Inflammatory macrophage treated with lipopolysaccharide for 4 hours (primary cell): ENCODE measurements at regions not wholly inside any gene's neighbourhood (a gene's known extent, or its start where the extent isn't known, plus 50 kb on each side); places are given as distances from the start of the nearest gene placed in this dataset.
"Not testable (repeated sequence)": the region's sequence is repeated elsewhere in the genome, so short reads cannot be mapped to it uniquely, and the experiment has no call there.

ENCODE experiments used
- DNase-seq: peaks from one replicate; pipeline ENCODE4 v3.0.0-alpha.2; 2020

DNA sequence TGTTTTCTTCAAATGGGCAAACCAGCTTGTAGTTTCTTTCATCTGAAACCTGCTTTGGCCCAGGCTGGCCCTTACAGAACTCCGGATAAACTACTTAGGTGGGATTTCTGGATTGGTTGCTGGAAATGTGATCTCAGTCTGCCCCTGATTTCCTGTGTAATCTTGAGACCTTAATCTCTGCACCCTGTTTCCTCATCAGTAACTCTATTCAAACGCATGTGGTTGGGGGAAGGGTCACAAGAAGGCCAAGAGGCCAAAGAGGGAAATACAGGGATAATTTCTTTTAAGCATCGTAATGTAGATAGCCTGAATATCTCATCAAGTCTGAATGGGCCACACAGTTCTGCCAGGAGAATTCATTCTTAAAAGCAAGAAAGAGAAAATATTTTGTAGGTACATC lies 483.6 kb downstream of the LTN1 start:
- no peak for DNase-seq

DNA sequence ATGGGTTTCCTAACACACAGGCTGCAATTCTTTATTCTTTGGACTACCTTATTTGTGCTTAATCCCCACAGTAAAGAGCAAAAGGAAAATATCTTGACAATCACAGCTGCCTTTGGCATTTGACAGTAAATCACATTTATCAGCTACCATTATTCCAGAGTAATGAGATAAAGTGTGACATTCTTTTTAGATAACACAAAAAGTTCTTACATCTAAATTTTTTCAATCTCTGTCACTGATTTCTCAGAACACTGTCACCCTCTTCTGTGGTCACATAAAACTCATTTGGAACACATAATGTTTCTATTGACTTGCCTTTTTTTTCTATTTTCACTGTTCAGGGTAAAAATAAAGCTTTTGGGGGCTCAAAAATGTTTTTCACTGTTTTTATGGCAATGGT lies 484.6 kb downstream of the LTN1 start:
- DNase-seq: no peak

DNA sequence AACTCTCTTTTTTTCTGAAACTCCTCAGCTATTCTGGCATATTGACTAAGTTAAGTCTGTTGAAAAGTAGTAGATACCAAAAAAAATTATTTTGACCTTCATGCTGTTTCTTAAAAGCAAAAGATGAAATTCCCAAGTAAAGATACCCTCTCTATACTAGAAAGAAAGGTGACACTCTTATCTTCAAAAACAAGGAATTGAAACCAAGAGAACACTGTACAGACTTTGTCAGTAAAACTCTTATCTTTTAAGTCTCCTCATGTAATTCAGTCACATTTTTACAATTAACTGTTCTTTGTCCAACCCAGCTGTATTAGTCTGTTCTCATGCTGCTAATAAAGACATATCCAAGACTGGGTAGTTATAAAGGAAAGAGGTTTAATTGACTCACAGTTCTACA lies 496.2 kb downstream of the LTN1 start:
- no peak for DNase-seq

DNA sequence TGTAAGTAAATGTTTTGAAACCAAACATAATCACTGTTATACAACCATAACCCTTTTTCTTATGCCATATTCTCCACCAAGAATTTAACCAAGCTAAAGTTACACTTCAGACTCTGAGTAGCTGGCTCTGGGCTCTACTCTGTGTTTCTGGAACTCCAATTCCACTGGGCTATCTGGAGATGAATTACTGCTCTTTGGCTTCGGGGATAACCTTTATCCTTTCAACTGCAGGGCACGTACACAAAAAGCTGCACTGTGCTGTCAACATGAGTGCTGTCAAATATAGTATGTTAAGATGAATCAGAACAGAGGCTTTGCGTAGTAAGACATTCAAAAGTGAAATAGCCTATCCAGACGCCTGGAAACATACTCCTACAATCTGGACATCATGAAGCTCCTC lies 500.6 kb downstream of the LTN1 start:
- DNase-seq: no peak

- no peak for DNase-seq
These were observed 502.8 kb downstream of the LTN1 start for GRCh38 chr21:28489821-28490350.

DNA sequence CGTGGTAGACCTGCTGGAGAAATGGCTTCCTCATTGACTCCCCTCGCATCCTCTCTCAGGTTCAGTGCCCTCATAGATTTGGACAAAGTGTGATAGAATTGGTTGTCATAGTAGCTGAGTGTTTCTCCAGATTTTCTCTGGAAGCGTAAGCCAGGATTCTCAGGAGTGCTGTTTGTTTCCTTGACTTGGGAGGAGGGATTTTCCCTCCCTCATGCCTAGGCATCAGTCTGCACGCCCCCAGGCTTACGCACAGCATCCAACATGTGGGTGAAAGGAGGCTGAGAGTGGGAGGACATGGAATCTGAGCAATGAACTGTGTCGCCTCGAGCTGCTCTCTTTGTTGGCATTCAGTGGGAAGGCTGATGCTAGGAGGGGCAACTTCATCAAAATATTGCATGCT lies 503.5 kb downstream of the LTN1 start:
- DNase-seq: no peak

DNA sequence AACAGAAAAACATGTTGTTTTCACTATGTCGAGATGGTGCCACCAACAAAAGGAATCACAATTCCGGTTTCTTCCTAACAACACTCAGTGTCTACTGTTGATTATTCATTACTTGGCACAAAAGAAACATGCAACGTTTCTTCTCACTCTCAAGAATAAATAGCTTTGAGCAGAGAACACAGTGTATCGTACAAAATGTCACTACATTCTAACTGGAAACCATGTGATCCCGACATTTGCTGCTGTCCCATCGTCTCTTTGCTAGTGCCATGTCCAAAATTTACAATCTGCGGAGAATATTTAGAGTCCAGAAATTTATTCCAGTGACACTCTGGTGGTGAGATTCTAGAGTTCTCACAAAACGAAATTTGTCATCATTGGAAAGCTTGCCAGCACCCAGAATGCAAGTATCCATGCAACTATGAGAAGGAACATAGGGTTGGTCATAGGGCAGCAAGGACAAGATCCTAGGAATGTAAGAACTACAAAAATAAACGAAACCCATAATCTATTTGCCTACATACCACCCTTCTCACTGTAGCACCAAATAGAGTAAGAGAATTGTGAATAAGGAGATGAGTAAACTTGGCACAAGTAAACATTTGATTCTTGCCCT lies 505.1 kb downstream of the LTN1 start:
- no peak for DNase-seq

DNA sequence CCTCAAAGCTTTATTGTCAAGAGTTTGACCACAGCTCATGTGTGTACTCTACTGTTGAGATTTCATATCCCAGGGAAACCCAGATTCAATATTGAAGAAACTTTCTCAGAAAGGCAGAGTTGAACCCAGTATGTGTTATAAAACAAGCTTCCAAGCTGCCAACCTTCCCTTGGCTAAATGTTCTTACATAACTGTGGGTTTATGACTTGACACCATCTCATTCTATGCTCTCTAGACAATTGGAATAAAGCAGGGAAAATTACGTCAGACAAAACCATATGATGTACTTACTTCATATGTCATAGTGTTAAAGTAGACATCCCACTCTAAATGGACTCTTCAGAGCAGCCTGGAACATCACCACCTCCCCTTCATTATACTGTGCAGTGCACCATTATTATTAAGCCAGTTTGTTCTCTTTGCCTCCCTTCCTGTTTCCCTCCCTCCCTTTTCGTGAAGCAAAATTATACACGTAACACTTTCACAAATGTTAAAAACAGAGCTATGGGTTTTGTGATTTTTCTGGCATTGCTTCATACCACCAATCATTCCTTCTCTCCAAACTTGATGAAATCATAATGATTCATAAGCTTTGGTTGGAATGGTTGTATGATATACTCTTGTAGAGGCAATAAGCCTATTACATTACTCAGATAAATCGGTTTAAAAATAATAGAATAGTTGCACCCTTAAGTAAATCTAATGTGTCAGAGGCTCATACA lies 507.2 kb downstream of the LTN1 start:
- no peak for DNase-seq

DNA sequence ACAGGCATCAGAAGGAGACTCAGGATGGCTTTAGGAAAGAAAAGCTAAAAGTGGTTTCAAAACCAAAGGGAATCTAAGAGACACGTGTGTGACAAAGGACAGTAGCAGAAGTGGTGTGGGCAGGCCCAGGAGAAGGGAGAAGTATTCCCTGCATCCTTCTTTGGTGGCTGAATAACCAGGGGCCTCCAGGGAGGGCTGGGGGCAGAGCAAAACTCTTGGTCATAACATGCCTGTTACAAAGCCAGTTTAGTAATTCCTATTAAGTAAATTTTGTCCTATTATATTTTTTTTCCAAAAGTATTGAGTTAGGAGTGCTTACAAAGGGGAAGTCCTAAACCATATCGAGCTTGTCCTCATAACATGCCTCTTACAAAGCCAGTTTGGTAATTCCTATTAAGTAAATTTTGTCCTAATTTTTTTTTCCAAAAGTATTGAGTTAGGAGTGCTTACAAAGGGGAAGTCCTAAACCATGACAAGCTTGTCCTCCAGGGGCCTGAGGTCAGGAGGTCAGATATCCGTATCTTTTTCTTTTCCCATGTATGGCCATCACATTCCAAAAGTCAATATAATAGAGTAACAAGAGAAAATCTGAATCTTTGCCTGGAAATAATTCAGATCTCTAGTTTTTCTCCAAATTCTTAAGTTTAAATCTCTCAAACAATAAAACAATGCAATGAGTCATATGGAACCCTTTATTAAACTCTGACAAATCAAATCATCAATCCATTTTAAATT lies 509.2 kb downstream of the LTN1 start:
- DNase-seq: no peak

DNA sequence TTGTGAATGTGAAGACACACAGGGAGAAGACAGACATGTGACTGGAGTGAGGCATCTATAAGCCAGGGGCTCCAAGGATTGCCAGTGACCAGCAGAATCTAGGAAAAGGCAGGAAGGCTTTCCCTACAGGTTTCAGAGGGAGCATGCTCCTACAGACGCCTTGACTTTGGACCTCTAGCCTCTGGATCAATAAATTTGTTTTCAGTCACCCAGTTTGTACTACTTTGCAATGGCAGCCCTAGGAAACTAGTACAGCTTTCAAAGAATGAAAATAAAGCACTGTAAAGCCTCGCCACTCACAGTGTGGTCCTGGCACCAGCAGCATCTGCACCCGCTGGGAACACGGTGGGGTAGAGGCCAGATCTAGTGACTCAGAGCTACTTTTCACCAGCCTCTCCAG lies 510.0 kb downstream of the LTN1 start:
- no peak for DNase-seq

DNA sequence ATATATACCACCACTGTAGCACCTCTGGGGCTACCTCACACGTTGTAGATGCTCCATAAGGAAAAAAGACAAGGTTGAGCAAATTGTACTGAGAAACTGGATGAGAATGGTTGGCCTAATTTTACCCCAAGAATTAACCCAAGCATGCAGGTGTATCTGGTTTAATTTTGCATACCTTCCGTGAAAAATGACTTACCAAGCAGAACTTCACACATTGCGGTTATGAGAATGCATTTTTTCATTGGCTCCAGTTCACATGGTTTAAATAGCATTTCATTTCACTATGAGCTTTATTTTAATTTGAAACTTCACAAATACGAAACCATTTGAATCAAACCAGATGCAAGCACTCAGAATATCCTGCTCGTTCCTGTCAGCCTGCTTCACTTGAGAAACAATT lies 512.2 kb downstream of the LTN1 start:
- DNase-seq: no peak

DNA sequence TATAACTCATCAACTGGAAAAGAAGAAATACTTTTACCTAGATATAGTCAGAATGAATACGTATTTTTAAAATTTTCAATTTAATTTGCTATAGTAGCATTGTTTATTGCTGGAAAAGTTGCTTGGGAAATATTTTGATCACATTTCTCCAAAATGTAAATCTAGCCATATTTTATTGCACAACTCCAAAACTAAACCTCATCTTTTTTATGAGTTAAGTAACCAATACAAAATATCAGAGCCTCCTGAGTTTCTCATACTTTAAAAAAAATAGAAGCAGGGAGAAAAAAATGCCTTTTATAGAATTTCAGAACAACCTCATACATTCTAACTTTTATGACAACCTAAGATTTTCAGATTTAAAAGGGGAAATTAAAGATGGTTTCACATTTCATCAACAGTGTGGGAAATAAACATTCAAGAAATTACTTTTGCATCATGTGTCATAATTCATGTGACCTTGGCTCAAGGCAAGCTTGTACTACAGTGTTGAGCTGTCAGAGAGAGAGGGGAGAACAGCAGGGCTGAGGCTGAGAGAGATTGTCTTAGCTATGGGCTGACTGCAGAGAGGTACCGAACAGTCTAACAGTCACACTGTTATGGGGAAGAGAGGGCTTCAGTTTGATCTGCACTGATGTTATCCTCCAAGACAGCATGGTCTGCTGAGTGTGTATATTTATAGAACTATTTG lies 519.0 kb downstream of the LTN1 start:
- DNase-seq: peak; percentile 15

DNA sequence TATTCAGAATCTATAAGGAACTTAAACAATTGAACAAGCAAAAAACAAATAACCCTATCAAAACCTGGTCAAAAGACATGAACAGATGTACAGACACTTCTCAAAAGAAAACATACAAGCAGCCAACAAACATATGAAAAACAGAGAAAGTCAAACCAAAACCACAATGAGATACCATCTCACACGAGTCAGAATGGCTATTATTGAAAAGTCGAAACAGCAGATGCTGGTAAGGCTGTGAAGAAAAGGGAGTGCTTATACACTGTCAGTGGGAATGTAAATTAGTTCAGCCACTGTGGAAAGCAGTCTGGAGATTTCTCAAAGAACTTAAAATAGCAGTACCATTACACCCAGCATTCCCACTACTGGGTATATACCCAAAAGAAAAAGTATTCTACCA lies 520.1 kb downstream of the LTN1 start:
- not testable (repeated sequence) for DNase-seq

DNA sequence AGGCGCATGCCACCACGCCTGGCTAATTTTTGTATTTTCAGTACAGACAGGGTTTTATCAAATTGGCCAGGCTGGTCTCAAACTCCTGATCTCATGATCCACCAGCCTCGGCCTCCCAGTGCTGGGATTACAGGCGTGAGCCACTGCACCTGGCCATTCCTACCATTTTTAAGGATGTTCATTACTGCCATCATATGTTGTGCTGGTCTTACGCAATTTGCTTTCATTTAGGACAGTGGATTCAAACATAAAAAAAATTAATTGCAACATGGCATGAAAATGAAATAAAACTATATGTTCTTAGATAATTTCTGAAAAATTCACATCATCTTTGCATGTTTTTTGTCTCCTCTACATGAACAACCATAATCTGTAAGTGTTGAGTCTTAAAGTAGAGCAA lies 527.7 kb downstream of the LTN1 start:
- no peak for DNase-seq

DNA sequence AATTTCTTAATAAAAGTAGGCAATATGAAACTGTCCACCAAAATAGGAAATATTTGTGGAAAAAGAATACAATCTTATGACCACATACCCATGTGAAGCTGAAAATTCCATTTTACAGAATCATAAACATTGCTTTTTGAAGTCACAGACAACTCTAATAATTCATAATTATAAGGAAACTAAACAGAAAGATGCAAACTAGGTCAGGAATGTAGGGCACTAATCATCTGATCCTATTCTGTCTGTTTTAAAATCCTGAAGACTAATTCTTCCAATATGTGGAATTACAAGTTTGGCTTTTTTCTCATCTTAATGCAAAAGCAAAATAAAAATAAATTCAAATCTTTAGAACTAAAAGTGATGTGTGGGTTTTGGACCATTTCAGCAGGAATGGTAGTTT lies 528.6 kb downstream of the LTN1 start:
- no peak for DNase-seq

- no peak for DNase-seq
These were observed 533.5 kb downstream of the LTN1 start for GRCh38 chr21:28459193-28459592.

GRCh38 chr21:28458446-28458845 lies 534.2 kb downstream of the LTN1 start:
- DNase-seq: peak; percentile 3

DNA sequence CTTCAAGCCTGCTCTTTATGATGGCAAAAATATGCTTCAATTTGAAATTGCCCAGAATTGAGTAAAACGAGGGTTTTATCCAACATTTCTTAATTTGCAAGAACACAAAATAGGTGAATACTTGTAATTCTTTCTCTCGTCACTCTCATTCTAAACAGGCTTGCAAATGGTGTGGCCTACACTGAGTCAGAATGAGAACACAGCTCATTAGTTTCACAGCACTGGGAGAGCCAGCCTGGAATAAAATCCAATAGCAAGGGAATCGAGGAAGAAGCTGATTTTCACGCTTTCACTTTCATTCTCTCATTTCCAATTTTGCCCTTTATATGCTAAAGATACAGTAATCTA lies 537.5 kb downstream of the LTN1 start:
- DNase-seq: no peak

- DNase-seq: no peak
These were observed 538.0 kb downstream of the LTN1 start for GRCh38 chr21:28454564-28455252.

DNA sequence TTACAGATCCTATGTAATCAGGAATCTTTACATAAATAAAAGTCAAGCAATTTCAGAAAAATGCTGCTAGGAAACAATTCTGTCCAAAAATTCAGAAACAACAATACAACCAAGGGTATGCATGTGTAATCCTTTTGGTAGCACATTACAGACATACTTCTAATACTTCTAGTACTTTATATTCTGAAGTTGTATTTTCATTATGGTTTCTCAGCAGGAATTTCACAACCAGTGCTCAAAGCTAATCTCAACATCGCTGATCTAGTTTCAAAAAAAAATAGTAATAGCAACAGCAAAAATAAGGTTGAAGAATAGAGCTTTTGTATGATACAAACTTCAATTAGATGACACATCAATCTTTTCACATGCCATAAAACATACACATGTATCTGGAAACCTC lies 545.2 kb downstream of the LTN1 start:
- DNase-seq: no peak

- no peak for DNase-seq
These were observed 547.4 kb downstream of the LTN1 start for GRCh38 chr21:28445141-28445830.

- DNase-seq: no peak
These were observed 548.1 kb downstream of the LTN1 start for GRCh38 chr21:28444557-28444956.
